ENCODE measurements at regions not wholly inside any gene's neighbourhood (a gene's known extent, or its start where the extent isn't known, plus 50 kb on each side); places are given as distances from the start of the nearest gene placed in this dataset.

- H2BK15ac ChIP-seq (ENCODE audit: low read length): no peak overlapping the region
- H3K27ac ChIP-seq (replicated peaks; ENCODE audit: low read length): no peak overlapping the region
- H3K14ac ChIP-seq (ENCODE audit: low read length): no peak overlapping the region
- no peak overlapping the region for H2BK12ac ChIP-seq (ENCODE audit: low read length)
- H3K4me3 ChIP-seq (ENCODE audit: low read length in 2 of 2): no peak overlapping the region
- H4K8ac ChIP-seq (ENCODE audit: low read depth, low read length): no peak overlapping the region
- H2BK5ac ChIP-seq (ENCODE audit: low read length): no peak overlapping the region
- no peak for DNase-seq (ENCODE audit: low spot score)
- H2AFZ ChIP-seq (ENCODE audit: low read length): no peak overlapping the region
- no peak overlapping the region for H3K4me2 ChIP-seq (ENCODE audit: insufficient read depth, low read length, poor library complexity, severe bottlenecking)
- H3K18ac ChIP-seq (ENCODE audit: low read length): no peak overlapping the region
- H3K4ac ChIP-seq (ENCODE audit: low read length): no peak overlapping the region
- H3K9me3 ChIP-seq (replicated peaks in 1 of 2; ENCODE audit: control insufficient read depth in 2 of 2, insufficient read depth in 1 of 2, low read depth in 1 of 2, low read length in 2 of 2): no peaks in the 10 kb centered on the region
- no peaks in the 10 kb centered on the region for H3K36me3 ChIP-seq (replicated peaks in 1 of 2; ENCODE audit: control insufficient read depth in 2 of 2, insufficient read depth in 2 of 2, low read length in 2 of 2)
- no peaks in the 10 kb centered on the region for H3K79me1 ChIP-seq (ENCODE audit: low read depth, low read length)
- no peaks in the 10 kb centered on the region for H3K27me3 ChIP-seq (ENCODE audit: control insufficient read depth in 3 of 3, insufficient read depth in 3 of 3, low read depth in 1 of 3, low read length in 3 of 3)
- H2AK5ac ChIP-seq (ENCODE audit: low read depth, low read length): no peak overlapping the region
- no peak overlapping the region for H4K91ac ChIP-seq (ENCODE audit: low read depth, low read length, poor library complexity)
- no peak overlapping the region for H3K9ac ChIP-seq (ENCODE audit: low read depth, low read length, poor library complexity)
- H3K4me1 ChIP-seq (ENCODE audit: control insufficient read depth in 2 of 2, insufficient read depth in 1 of 2, low read depth in 1 of 2, low read length in 2 of 2): no peaks in the 10 kb centered on the region
- no peak overlapping the region for H3K23ac ChIP-seq (ENCODE audit: low read depth, low read length, poor library complexity)
- H2BK120ac ChIP-seq (ENCODE audit: low read depth, low read length): no peak overlapping the region
Measured at GRCh38 chr5:101929628-101930027, 366.5 kb downstream of the SLCO4C1 start.

GRCh38 chr5:101917166-101917565 is 378.9 kb downstream of the SLCO4C1 start:
- no peak overlapping the region for H2BK12ac ChIP-seq (ENCODE audit: low read length)
- H2BK120ac ChIP-seq (ENCODE audit: low read depth, low read length): no peak overlapping the region
- no peak overlapping the region for H4K8ac ChIP-seq (ENCODE audit: low read depth, low read length)
- no peak for DNase-seq (ENCODE audit: low spot score)
- H4K91ac ChIP-seq (ENCODE audit: low read depth, low read length, poor library complexity): no peak overlapping the region
- H3K4me2 ChIP-seq (ENCODE audit: insufficient read depth, low read length, poor library complexity, severe bottlenecking): no peak overlapping the region
- H3K79me1 ChIP-seq (ENCODE audit: low read depth, low read length): no peaks in the 10 kb centered on the region
- no CpG with 5 or more reads among the region's 2 CpGs for WGBS, 2 donors (ENCODE audit: extremely low coverage in 2 of 2, insufficient read length in 2 of 2, insufficient replicate concordance in 1 of 2)
- H3K4me1 ChIP-seq (ENCODE audit: control insufficient read depth in 2 of 2, insufficient read depth in 1 of 2, low read depth in 1 of 2, low read length in 2 of 2): peaks cover 0 to 2% of the 10 kb centered on the region in 2 donors
- no peaks in the 10 kb centered on the region for H3K36me3 ChIP-seq (replicated peaks in 1 of 2; ENCODE audit: control insufficient read depth in 2 of 2, insufficient read depth in 2 of 2, low read length in 2 of 2)
- no peak overlapping the region for H3K23ac ChIP-seq (ENCODE audit: low read depth, low read length, poor library complexity)
- no peak overlapping the region for H3K4me3 ChIP-seq (ENCODE audit: low read length in 2 of 2)
- no peak overlapping the region for H3K4ac ChIP-seq (ENCODE audit: low read length)
- H2BK5ac ChIP-seq (ENCODE audit: low read length): no peak overlapping the region
- H2AFZ ChIP-seq (ENCODE audit: low read length): no peak overlapping the region
- H3K18ac ChIP-seq (ENCODE audit: low read length): no peak overlapping the region
- H3K27me3 ChIP-seq (ENCODE audit: control insufficient read depth in 3 of 3, insufficient read depth in 3 of 3, low read depth in 1 of 3, low read length in 3 of 3): no peaks in the 10 kb centered on the region
- no peak overlapping the region for H2AK5ac ChIP-seq (ENCODE audit: low read depth, low read length)
- no peak overlapping the region for H2BK15ac ChIP-seq (ENCODE audit: low read length)
- H3K9me3 ChIP-seq (replicated peaks in 1 of 2; ENCODE audit: control insufficient read depth in 2 of 2, insufficient read depth in 1 of 2, low read depth in 1 of 2, low read length in 2 of 2): no peaks in the 10 kb centered on the region
- H3K14ac ChIP-seq (ENCODE audit: low read length): no peak overlapping the region
- no peak overlapping the region for H3K9ac ChIP-seq (ENCODE audit: low read depth, low read length, poor library complexity)
- no peak overlapping the region for H3K27ac ChIP-seq (replicated peaks; ENCODE audit: low read length)

GRCh38 chr5:101915554-101915953 is 380.5 kb downstream of the SLCO4C1 start:
- no peak for DNase-seq (ENCODE audit: low spot score)
- no peaks in the 10 kb centered on the region for H3K27me3 ChIP-seq (ENCODE audit: control insufficient read depth in 3 of 3, insufficient read depth in 3 of 3, low read depth in 1 of 3, low read length in 3 of 3)
- H2BK5ac ChIP-seq (ENCODE audit: low read length): no peak overlapping the region
- H3K9ac ChIP-seq (ENCODE audit: low read depth, low read length, poor library complexity): no peak overlapping the region
- H3K4me1 ChIP-seq (ENCODE audit: control insufficient read depth in 2 of 2, insufficient read depth in 1 of 2, low read depth in 1 of 2, low read length in 2 of 2): peaks cover 0 to 2% of the 10 kb centered on the region in 2 donors
- H3K36me3 ChIP-seq (replicated peaks in 1 of 2; ENCODE audit: control insufficient read depth in 2 of 2, insufficient read depth in 2 of 2, low read length in 2 of 2): no peaks in the 10 kb centered on the region
- H2AFZ ChIP-seq (ENCODE audit: low read length): peak overlapping the region; percentile 48
- H3K9me3 ChIP-seq (replicated peaks in 1 of 2; ENCODE audit: control insufficient read depth in 2 of 2, insufficient read depth in 1 of 2, low read depth in 1 of 2, low read length in 2 of 2): no peaks in the 10 kb centered on the region
- no peak overlapping the region for H3K4ac ChIP-seq (ENCODE audit: low read length)
- no peak overlapping the region for H3K23ac ChIP-seq (ENCODE audit: low read depth, low read length, poor library complexity)
- no peak overlapping the region for H2BK15ac ChIP-seq (ENCODE audit: low read length)
- no peak overlapping the region for H3K14ac ChIP-seq (ENCODE audit: low read length)
- H4K91ac ChIP-seq (ENCODE audit: low read depth, low read length, poor library complexity): no peak overlapping the region
- H4K8ac ChIP-seq (ENCODE audit: low read depth, low read length): no peak overlapping the region
- H3K27ac ChIP-seq (replicated peaks; ENCODE audit: low read length): no peak overlapping the region
- H2BK120ac ChIP-seq (ENCODE audit: low read depth, low read length): no peak overlapping the region
- no peak overlapping the region for H3K4me3 ChIP-seq (ENCODE audit: low read length in 2 of 2)
- no peak overlapping the region for H3K18ac ChIP-seq (ENCODE audit: low read length)
- H3K4me2 ChIP-seq (ENCODE audit: insufficient read depth, low read length, poor library complexity, severe bottlenecking): no peak overlapping the region
- no CpG with 5 or more reads among the region's 7 CpGs for WGBS, 2 donors (ENCODE audit: extremely low coverage in 2 of 2, insufficient read length in 2 of 2, insufficient replicate concordance in 1 of 2)
- H2BK12ac ChIP-seq (ENCODE audit: low read length): no peak overlapping the region
- no peaks in the 10 kb centered on the region for H3K79me1 ChIP-seq (ENCODE audit: low read depth, low read length)
- no peak overlapping the region for H2AK5ac ChIP-seq (ENCODE audit: low read depth, low read length)

- Histone ChIP-seq H2BK120ac (ENCODE audit: low read depth, low read length) (no peak overlapping the region), H3K23ac (ENCODE audit: low read depth, low read length, poor library complexity) (no peak overlapping the region)
- no CpG with 5 or more reads among the region's 1 CpG for WGBS, 2 donors (ENCODE audit: extremely low coverage in 2 of 2, insufficient read length in 2 of 2, insufficient replicate concordance in 1 of 2)
Measured at GRCh38 chr5:101904736-101905135, 391.3 kb downstream of the SLCO4C1 start.

More at GRCh38 chr5:101904736-101905135, 391.3 kb downstream of the SLCO4C1 start:
- Histone ChIP-seq H3K9ac (ENCODE audit: low read depth, low read length, poor library complexity) (no peak overlapping the region), H4K91ac (ENCODE audit: low read depth, low read length, poor library complexity) (no peak overlapping the region), H4K8ac (ENCODE audit: low read depth, low read length) (no peak overlapping the region), H2AK5ac (ENCODE audit: low read depth, low read length) (no peak overlapping the region), H3K14ac (ENCODE audit: low read length) (no peak overlapping the region), H3K4me3 (ENCODE audit: low read length in 2 of 2) (no peak overlapping the region), H3K18ac (ENCODE audit: low read length) (no peak overlapping the region), H2BK15ac (ENCODE audit: low read length) (no peak overlapping the region), H3K79me1 (ENCODE audit: low read depth, low read length) (no peaks in the 10 kb centered on the region), H3K27me3 (ENCODE audit: control insufficient read depth in 3 of 3, insufficient read depth in 3 of 3, low read depth in 1 of 3, low read length in 3 of 3) (no peaks in the 10 kb centered on the region), H3K4me1 (ENCODE audit: control insufficient read depth in 2 of 2, insufficient read depth in 1 of 2, low read depth in 1 of 2, low read length in 2 of 2) (peaks cover 3 to 9% of the 10 kb centered on the region in 2 donors), H2BK5ac (ENCODE audit: low read length) (no peak overlapping the region), H3K4ac (ENCODE audit: low read length) (no peak overlapping the region), H3K36me3 (replicated peaks in 1 of 2; ENCODE audit: control insufficient read depth in 2 of 2, insufficient read depth in 2 of 2, low read length in 2 of 2) (no peaks in the 10 kb centered on the region), H3K9me3 (replicated peaks in 1 of 2; ENCODE audit: control insufficient read depth in 2 of 2, insufficient read depth in 1 of 2, low read depth in 1 of 2, low read length in 2 of 2) (no peaks in the 10 kb centered on the region), H2AFZ (ENCODE audit: low read length) (peak overlapping the region; percentile 4), H3K27ac (replicated peaks; ENCODE audit: low read length) (no peak overlapping the region), H3K4me2 (ENCODE audit: insufficient read depth, low read length, poor library complexity, severe bottlenecking) (no peak overlapping the region), H2BK12ac (ENCODE audit: low read length) (no peak overlapping the region)
- DNase-seq (ENCODE audit: low spot score): no peak
